Activated B cell treated with CpG ODN at 0.5 μM for 24 hours (primary cell): ENCODE measurements at regions not wholly inside any gene's neighbourhood (a gene's known extent, or its start where the extent isn't known, plus 50 kb on each side); places are given as distances from the start of the nearest gene placed in this dataset.
"Not testable (repeated sequence)": the region's sequence is repeated elsewhere in the genome, so short reads cannot be mapped to it uniquely, and the experiment has no call there.

Source experiments
- ATAC-seq: fragments of 200-7000 bp; cut with Tn5 transposase; one replicate; pipeline ENCODE4 v1.10.0; 2021; ENCODE audit warnings: low read depth, mild to moderate bottlenecking, moderate library complexity
- CTCF ChIA-PET: fragments of 350-600 bp; sonication (Branson Sonifier 250); formaldehyde crosslinking; loops from one replicate; lab custom pipeline; 2021; ENCODE audit warnings: antibody characterized with exemption; lab: Charles Lee
- POLR2A ChIA-PET: fragments of 350-600 bp; sonication (Branson Sonifier 250); formaldehyde crosslinking; loops from one replicate; lab custom pipeline; 2021; ENCODE audit warnings: antibody characterized with exemption; lab: Charles Lee
- DNase-seq: peaks from one replicate; pipeline ENCODE4 v3.0.0; 2022
- H3K27ac Mint-ChIP-seq: one replicate; pipeline ENCODE4 v1.8.0; 2020; ENCODE audit warnings: mixed read lengths
- H3K27me3 Mint-ChIP-seq: one replicate; pipeline ENCODE4 v1.8.0; 2021; ENCODE audit warnings: mixed read lengths
- H3K36me3 Mint-ChIP-seq: one replicate; pipeline ENCODE4 v1.8.0; 2021; ENCODE audit warnings: low read depth, mixed read lengths
- H3K4me1 Mint-ChIP-seq: one replicate; pipeline ENCODE4 v1.8.0; 2021; ENCODE audit warnings: mixed read lengths
- H3K4me3 Mint-ChIP-seq: one replicate; pipeline ENCODE4 v1.8.0; 2020; ENCODE audit warnings: mild to moderate bottlenecking, mixed read lengths
- H3K9me3 Mint-ChIP-seq: one replicate; pipeline ENCODE4 v1.8.0; 2020; ENCODE audit warnings: mixed read lengths
- intact Hi-C: fragments of 100-400 bp; cut with micrococcal nuclease; formaldehyde crosslinking; loops from one replicate; pipeline ENCODE4 v1.15.1; 2024
- TF ChIP-seq, protein P1 (sequence below): fragments of 200-600 bp; IDR thresholded peaks from one replicate; pipeline ENCODE4 v1.8.0; 2022; ENCODE audit warnings: antibody characterized with exemption, mild to moderate bottlenecking

DNA sequence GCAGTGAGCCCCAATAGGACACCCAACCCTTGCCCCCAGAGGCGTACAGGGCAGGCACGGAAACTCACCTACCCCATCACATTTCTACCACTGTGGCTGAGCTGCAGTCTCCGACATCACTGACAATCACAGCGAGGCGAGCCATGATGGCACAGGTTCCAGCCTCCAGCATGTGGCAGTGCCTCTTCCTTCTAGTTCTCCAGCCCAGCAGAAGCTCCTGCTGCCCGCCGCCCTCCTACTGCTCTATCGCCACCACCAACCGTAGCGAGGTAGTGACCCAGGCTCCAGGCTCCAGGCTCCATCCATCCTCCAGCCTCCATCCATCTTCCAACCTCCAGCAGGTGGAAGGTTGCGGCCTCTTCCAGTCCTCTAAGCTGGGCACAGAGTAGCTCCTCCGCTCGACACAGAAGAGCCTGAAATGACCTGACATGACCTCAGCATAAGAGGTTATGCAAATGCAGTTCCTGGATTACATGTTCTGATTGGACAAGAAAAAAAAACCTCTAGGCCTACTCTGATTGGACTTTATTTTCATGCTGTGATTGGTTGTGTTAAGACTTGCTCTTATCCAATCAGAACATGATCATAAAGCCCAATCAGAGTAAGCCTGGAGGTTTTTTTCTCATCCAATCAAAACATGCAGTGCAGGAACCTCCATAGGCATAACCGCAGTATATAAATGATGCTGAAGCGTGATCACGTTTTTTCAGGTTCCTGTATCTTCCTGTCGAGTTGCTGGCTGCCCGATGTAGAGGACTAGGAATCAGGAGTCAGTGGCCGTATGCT lies 438.9 kb upstream of the ZNF337 start:
- no peak overlapping the region for H3K4me3 Mint-ChIP-seq
- POLR2A ChIA-PET: no interaction called here
- DNase-seq (no peak), ATAC-seq (no peak)
- H3K4me1 Mint-ChIP-seq: no peaks in the 10 kb centered on the region
- no peak overlapping the region for H3K27ac Mint-ChIP-seq
- TF ChIP-seq, protein P1, sequence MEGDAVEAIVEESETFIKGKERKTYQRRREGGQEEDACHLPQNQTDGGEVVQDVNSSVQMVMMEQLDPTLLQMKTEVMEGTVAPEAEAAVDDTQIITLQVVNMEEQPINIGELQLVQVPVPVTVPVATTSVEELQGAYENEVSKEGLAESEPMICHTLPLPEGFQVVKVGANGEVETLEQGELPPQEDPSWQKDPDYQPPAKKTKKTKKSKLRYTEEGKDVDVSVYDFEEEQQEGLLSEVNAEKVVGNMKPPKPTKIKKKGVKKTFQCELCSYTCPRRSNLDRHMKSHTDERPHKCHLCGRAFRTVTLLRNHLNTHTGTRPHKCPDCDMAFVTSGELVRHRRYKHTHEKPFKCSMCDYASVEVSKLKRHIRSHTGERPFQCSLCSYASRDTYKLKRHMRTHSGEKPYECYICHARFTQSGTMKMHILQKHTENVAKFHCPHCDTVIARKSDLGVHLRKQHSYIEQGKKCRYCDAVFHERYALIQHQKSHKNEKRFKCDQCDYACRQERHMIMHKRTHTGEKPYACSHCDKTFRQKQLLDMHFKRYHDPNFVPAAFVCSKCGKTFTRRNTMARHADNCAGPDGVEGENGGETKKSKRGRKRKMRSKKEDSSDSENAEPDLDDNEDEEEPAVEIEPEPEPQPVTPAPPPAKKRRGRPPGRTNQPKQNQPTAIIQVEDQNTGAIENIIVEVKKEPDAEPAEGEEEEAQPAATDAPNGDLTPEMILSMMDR: no peak
- intact Hi-C loops: no loop called here
- no peaks in the 10 kb centered on the region for H3K27me3 Mint-ChIP-seq
- CTCF ChIA-PET: no interaction called here
- H3K36me3 Mint-ChIP-seq: no peaks in the 10 kb centered on the region
- H3K9me3 Mint-ChIP-seq: no peaks in the 10 kb centered on the region

DNA sequence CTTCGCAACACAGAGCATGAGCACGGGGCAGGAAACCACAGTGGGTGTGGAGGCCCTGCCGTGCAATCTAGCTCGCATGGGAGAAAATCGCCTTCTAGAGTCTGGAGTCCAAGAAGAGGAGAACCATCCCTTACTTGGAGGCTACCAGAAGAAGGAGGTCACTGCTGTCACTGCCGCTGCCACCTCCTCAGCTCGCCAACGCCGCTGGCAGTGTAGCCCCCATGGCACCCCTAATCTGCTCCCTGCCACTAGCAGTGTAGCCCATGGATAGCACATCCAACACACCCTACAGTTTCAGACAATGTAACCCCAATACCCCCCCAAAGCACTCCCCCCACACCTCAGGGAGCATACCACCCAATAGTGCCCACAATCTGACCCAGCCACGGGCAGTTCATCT lies 438.0 kb upstream of the ZNF337 start:
- H3K36me3 Mint-ChIP-seq: no peaks in the 10 kb centered on the region
- ChIA-PET CTCF (no interaction called here), POLR2A (no interaction called here)
- intact Hi-C loops: no loop called here
- no peaks in the 10 kb centered on the region for H3K27me3 Mint-ChIP-seq
- H3K9me3 Mint-ChIP-seq: no peaks in the 10 kb centered on the region
- ATAC-seq (no peak), DNase-seq (no peak)
- no peak overlapping the region for H3K4me3 Mint-ChIP-seq
- no peak overlapping the region for H3K27ac Mint-ChIP-seq
- H3K4me1 Mint-ChIP-seq: no peaks in the 10 kb centered on the region
- TF ChIP-seq, protein P1: no peak

DNA sequence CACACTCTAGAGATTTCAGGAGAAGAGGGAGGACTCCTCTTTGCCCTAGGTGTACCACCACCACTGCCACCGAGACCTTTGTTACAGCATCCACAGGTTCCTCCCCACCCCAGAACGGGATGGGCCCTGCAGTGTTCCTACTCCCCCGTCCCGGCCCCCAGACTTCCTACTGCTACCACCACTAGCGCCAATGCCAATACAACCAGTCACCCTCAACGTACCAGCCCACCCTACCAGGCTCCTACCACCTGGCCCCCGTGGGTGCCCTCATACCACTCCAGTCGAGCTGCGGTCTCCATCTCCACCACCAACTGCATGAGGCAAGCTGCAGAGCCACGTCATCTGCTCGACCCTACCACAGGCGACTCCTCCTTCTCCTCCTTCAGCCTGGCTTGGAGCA lies 437.1 kb upstream of the ZNF337 start:
- DNase-seq, intact Hi-C loops, CTCF ChIA-PET, POLR2A ChIA-PET, H3K4me3 Mint-ChIP-seq, ATAC-seq, H3K9me3 Mint-ChIP-seq, H3K27ac Mint-ChIP-seq, H3K36me3 Mint-ChIP-seq, H3K4me1 Mint-ChIP-seq, H3K27me3 Mint-ChIP-seq: not testable (repeated sequence)

DNA sequence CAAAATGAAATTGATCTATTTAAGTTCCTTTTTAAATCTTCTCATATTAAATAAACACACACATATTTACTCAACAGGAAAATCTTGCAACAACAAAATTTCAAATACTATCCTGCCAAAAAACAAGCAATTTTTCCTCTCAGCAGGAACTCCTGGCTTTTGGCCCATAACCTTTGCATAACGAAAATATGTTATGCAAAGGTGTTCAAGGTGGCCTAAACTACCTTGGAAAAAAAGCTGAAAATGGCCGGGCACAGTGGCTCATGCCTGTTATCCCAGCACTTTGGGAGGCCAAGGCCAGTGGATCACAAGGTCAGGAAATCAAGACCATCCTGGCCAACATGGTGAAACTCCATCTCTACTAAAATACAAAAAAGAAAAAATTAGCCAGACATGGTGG lies 424.3 kb upstream of the ZNF337 start:
- H3K36me3 Mint-ChIP-seq, DNase-seq, H3K4me3 Mint-ChIP-seq, intact Hi-C loops, H3K9me3 Mint-ChIP-seq, POLR2A ChIA-PET, H3K27ac Mint-ChIP-seq, H3K4me1 Mint-ChIP-seq, H3K27me3 Mint-ChIP-seq, CTCF ChIA-PET, ATAC-seq: not testable (repeated sequence)

DNA sequence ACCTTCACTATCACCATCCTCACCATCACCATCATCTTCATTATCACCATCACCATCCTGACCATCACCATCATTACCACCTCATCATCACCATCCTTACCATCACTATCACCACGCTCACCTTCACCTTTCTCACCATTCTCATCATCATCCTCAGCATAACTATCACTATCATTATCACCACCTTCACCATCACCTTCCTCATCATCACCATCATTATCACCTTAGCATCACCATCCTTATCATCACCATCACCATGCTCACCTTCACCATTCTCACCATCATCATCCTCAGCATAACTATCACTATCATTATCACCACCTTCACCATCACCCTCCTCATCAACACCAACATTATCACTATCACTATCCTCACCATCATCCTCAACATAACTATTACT lies 397.8 kb upstream of the ZNF337 start:
- CTCF ChIA-PET, ATAC-seq, intact Hi-C loops, H3K4me1 Mint-ChIP-seq, DNase-seq, POLR2A ChIA-PET, H3K4me3 Mint-ChIP-seq, H3K9me3 Mint-ChIP-seq, H3K27ac Mint-ChIP-seq, H3K27me3 Mint-ChIP-seq, H3K36me3 Mint-ChIP-seq: not testable (repeated sequence)

DNA sequence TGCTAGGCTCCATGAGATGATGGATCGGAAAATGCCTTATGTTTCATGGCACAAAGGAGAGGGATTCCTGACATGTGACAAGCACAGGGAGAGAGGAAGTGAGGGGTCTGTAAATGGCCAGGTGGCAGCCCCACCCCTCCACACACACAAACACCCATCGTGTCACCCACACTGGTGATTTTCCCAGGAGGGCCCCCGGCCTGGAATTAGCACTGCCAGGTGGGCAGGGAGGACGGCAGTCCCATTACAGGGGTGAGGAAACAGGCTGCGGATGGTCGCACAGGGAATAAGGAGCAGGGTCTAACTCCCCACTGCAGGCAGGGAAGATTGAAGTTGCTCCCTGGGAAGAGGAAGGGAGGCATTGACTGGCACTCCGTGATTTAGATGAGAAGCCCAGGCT lies 395.3 kb upstream of the ZNF337 start:
- H3K9me3 Mint-ChIP-seq, DNase-seq, H3K27me3 Mint-ChIP-seq, POLR2A ChIA-PET, ATAC-seq, H3K4me3 Mint-ChIP-seq, H3K4me1 Mint-ChIP-seq, H3K36me3 Mint-ChIP-seq, intact Hi-C loops, H3K27ac Mint-ChIP-seq, CTCF ChIA-PET: not testable (repeated sequence)

DNA sequence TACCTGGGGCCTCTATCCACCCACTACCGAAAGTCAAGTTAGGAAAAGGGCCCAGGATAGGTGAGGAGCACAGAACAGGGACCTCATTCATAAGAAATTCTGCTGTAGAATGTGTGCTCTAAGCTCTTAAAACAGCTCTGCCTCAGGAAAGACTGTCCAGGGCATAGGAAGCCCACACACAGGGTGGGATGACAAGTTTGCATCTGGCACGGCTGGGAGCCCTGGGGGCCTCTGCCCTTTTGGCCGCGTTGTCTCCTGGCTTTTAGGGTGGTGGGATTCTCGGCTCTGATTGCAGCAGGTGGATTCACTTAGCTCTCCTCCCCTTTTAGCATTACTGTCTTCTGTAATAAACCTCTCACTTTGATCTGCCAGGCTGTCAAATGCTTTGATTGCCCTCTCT lies 389.5 kb upstream of the ZNF337 start:
- CTCF ChIA-PET, ATAC-seq, POLR2A ChIA-PET: not testable (repeated sequence)

DNA sequence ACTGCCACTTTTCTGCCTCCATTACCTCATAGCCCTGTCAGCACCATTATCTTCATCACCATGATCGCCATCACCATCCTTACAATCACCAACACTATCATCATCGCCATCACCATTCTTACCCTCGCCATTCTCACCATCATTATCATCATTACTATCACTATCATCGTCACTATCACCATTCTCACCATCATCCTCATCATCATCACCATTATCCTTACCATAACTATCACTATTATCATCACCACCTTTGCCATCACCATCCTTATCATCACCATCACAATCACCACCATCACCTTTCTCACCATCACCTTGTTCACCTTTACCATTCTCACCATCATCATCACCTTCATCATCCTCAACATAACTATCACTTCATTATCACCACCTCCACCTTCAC lies 377.3 kb upstream of the ZNF337 start:
- H3K36me3 Mint-ChIP-seq, ATAC-seq, H3K27ac Mint-ChIP-seq, H3K27me3 Mint-ChIP-seq, H3K9me3 Mint-ChIP-seq, DNase-seq, H3K4me3 Mint-ChIP-seq, CTCF ChIA-PET, intact Hi-C loops, H3K4me1 Mint-ChIP-seq, POLR2A ChIA-PET: not testable (repeated sequence)

More for the DNA sequence above, 389.5 kb upstream of the ZNF337 start:
- H3K4me3 Mint-ChIP-seq, H3K4me1 Mint-ChIP-seq, H3K27me3 Mint-ChIP-seq, intact Hi-C loops, DNase-seq, H3K9me3 Mint-ChIP-seq, H3K27ac Mint-ChIP-seq, H3K36me3 Mint-ChIP-seq: not testable (repeated sequence)

DNA sequence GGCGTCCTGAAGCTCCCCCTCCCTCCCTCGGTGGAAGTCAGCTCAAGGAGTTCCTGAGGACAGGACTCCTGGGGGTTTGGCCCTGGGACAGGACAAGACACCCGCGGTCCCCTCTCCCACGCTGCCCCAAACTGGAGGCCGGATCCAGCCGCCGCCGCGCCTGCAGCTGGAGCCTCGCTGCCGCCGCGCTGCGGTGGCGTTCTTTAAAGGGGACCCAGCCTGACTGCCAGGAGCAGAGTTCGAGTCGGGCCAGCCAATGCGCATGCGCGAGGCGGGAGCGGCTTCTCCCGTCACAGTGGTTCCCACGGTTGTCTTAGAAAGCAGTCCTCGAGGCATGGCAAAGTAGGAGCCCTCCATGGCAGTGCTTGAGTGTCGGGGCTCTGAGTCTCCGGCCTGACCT lies 362.7 kb upstream of the ZNF337 start:
- CTCF ChIA-PET, H3K4me3 Mint-ChIP-seq, H3K4me1 Mint-ChIP-seq, H3K27ac Mint-ChIP-seq, H3K27me3 Mint-ChIP-seq, H3K9me3 Mint-ChIP-seq, DNase-seq, H3K36me3 Mint-ChIP-seq, POLR2A ChIA-PET, intact Hi-C loops, ATAC-seq: not testable (repeated sequence)

DNA sequence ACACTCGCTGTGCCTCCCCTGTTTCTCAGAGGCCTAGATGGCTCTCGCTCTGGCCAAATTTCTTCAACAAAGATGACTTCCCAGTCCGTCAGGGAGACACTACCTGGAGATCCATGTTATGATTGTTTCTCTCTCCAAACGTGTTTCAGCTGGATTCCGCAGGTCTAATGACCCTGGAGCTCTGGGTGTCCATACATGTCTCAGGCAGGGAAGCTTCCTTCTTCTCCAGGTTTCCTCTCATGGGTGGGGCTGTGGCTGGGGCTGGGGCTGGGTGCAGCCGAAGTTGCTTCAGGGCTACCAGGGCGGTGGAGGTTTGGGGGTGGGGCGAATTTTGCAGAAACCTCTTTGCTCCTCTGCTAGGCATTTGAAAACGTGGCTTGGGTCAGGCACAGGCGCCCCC lies 361.8 kb upstream of the ZNF337 start:
- intact Hi-C loops, H3K27me3 Mint-ChIP-seq, H3K4me3 Mint-ChIP-seq, POLR2A ChIA-PET, H3K9me3 Mint-ChIP-seq, DNase-seq, H3K27ac Mint-ChIP-seq, H3K4me1 Mint-ChIP-seq, ATAC-seq, CTCF ChIA-PET, H3K36me3 Mint-ChIP-seq: not testable (repeated sequence)
